NCI-H2227 (cell line): ENCODE measurements at regions not wholly inside any gene's neighbourhood (a gene's known extent, or its start where the extent isn't known, plus 50 kb on each side); places are given as distances from the start of the nearest gene placed in this dataset.
"Not testable (repeated sequence)": the region's sequence is repeated elsewhere in the genome, so short reads cannot be mapped to it uniquely, and the experiment has no call there.

Source experiments
- DNase-seq: peaks from one replicate; lab custom pipeline; 2025; ENCODE audit not compliant: unreplicated experiment; lab: John Stamatoyannopoulos, UW

- DNase-seq = no peak
These were observed 63.1 kb downstream of the TSN start for GRCh38 chr2:121818546-121818945.

- DNase-seq = no peak
These were observed 64.4 kb downstream of the TSN start for GRCh38 chr2:121819846-121820245.

DNA sequence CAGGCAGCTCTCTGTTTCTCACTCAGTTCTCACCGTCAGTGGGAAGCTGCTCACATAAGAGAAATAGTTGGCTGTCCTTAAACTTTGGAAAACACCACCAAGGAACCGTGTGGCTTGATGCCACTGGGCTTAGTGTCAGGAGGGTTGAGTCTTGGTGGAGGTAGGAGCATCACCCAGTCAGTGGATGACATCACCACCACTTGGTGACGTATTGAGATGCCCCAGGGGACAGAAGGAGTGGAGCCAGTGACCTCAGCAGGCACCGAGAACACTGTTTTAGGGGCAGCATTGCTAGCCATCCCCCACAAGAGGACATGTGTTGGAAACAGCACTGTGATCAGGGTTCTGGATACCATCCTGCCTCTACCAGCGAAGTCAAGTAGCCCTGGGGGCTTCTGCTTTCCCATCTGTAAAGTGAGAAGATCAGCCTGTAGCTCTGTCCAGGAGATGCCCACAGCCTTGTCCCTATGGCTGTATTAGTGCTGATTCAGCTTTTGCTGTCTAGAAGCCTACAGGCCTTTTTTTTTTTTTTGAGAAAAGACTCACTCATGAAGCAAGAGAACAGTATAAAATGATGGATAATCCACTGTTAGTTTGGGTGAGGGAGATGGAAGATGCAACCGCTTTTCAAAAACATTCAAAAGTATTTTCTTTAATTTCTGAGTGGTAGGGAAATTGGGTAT lies 66.2 kb downstream of the TSN start:
- no peak for DNase-seq

- no peak for DNase-seq
These were observed 68.8 kb downstream of the TSN start for GRCh38 chr2:121824264-121824663.

- DNase-seq = no peak
These were observed 69.8 kb downstream of the TSN start for GRCh38 chr2:121825003-121825950.

GRCh38 chr2:121826036-121826435 lies 70.6 kb downstream of the TSN start:
- DNase-seq = no peak

DNA sequence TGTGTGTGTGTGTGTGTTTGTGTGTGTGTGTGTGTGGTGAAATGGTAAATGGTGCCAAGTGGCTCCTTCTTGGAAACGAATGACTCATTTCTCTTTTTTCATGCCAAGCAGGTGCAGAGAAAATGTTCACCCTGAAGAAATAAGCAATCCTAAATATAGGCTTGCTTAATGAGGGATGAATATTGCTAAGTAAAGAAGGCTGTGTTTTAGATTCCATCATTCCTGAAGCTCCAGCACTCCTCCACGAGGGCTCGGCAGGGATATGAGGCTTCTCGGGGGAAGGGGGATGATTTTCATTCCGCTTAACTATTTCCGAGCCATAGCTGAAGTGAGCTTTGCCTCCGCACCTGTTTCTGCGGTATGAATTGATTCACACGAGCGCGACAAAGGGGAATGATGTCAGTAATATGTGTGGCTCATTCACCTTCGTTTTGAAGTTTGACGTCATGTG lies 72.9 kb downstream of the TSN start:
- peak; percentile 39 for DNase-seq

DNA sequence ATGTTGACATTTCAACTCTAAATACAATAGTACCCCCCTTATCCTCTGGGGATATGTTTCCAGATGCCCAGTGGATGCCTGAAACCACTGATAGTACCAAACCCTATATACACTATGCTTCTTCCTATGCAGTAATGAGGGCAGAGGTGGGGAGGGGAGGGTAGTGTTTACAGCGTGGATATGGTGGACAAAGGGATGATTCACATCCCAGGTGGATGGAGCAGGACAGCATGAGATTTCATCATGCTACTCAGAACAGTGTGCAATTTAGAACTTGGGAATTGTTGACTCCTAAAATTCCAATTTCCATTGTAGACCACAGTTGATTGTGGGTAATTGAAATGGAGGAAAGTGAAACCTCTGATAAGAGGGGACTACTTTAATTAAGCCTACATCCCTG lies 75.4 kb downstream of the TSN start:
- DNase-seq = no peak

DNA sequence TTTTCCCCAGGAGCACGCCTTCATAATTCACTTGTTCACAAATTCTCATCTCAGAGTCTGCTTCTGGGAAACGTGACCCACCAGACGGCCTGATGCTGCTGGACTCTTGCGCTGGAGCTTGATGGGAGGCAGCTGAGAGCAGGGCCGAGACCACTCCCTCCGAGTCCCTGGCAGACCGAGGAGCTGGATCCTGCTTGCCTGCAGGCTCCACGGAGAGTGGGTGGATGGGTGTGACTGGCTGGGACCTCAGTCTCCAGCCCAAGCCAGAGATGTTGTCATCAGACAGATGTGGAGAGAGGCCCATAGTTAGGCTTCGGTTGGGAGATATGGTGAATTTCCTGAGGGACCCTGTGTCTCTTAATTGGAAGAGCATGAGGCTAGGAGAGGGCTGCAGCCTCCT lies 76.4 kb downstream of the TSN start:
- no peak for DNase-seq

- no peak for DNase-seq
These were observed 77.2 kb downstream of the TSN start for GRCh38 chr2:121832412-121833357.

GRCh38 chr2:121833358-121833723 lies 77.9 kb downstream of the TSN start:
- no peak for DNase-seq

GRCh38 chr2:121836611-121837010 lies 81.2 kb downstream of the TSN start:
- DNase-seq = no peak

- DNase-seq = no peak
These were observed 82.1 kb downstream of the TSN start for GRCh38 chr2:121837591-121837990.

- DNase-seq = no peak
These were observed 83.1 kb downstream of the TSN start for GRCh38 chr2:121838551-121838950.

DNA sequence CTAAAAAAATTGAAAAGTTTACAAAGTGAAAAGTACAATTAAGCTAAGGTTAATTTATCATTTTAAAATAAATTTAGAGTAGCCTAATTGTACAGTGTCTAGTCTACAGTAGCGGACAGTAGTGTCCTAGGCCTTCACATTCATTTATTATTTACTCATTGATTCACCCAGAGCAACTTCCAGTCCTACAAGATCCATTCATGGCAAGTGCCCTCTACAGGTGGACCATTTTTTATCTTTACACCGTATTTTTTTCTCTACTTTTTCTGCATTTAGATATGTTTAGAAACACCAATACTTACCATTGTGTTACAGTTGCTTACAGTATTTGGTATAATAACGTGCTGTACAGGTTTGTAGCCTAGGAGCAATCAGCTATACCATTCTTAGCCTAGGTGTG lies 84.1 kb downstream of the TSN start:
- no peak for DNase-seq

DNA sequence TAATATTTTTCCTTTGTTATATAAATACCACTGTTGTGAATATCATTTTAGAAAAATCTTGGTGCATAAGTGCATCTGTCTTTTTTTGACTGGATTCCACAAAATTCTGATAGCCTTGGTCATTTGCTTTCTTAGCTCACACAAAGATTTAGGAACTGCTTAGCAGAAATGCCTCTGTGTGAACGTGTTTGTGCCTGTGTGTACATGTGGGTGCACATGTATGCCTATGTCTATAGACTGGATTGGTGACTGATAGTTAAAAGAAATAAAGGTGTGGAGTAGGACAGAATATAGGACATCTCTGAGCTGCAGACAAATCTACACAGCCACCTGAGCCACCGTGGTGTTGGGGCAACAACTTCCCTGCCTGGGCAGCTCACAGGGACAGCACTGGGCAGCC lies 93.8 kb downstream of the TSN start:
- no peak for DNase-seq

DNA sequence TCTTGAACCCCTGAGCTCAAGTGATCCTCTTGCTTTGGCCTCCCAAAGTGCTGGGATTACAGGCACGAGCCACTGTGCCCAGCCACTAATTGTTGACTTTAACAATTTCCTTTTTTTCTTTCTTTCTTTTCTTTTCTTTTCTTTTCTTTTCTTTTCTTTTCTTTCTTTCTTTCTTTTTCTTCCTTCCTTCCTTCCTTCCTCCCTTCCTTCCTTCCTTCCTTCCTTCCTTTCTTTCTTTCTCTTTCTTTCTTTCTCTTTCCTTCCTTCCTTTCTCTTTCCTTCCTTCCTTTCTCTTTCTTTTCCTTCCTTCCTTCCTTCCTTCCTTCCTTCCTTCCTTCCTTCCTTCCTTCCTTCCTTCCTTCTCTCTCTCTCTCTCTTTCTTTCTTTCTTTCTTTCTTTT lies 97.7 kb downstream of the TSN start:
- DNase-seq = not testable (repeated sequence)

- DNase-seq = no peak
These were observed 100.1 kb downstream of the TSN start for GRCh38 chr2:121855510-121855909.

- DNase-seq = no peak
These were observed 100.9 kb downstream of the TSN start for GRCh38 chr2:121856360-121856759.

GRCh38 chr2:121858369-121858768 lies 102.9 kb downstream of the TSN start:
- no peak for DNase-seq

GRCh38 chr2:121858847-121859246 lies 103.4 kb downstream of the TSN start:
- DNase-seq = no peak
